Ecto neural progenitor cell (in vitro differentiated cells): ENCODE measurements at regions not wholly inside any gene's neighbourhood (a gene's known extent, or its start where the extent isn't known, plus 50 kb on each side); places are given as distances from the start of the nearest gene placed in this dataset.

Experiments
- DNase-seq: peaks from one replicate; pipeline ENCODE4 v3.0.0-alpha.2; 2018; ENCODE audit warnings: low spot score

DNA sequence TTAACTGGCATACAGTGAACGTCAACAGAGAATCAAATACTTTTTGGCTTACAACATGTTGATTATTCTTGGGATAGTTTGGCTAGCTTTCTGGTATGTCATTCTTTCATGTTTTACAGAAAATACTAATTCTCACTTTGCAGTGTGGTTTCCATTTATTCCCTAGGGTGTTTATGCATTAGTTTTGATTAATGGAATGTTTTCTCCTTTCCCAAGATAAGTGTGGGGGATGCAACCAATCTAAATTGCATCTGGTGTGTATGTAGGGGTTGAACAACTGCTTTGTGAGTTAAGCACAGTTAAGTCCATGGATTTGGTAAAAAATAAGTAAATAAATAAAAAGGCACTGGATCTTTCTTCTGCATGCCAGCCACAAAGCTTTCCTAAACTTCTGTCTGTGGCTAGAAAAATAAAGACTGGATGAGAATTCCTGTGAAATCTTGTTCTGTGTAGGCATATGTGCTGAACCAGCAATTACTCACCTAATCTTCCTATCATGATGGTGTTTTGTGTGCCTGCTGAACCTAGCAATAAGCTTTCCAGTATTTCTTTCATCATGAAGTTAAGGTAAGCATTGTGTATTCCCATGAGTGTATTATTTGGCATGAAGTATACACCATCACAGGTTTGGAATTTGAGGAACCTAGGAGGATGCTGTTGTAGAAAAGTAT, 50.6 kb upstream of the TENM3 start:
- no peak for DNase-seq

- no peak for DNase-seq
These were observed 49.9 kb upstream of the TENM3 start for GRCh38 chr4:182193311-182193710.
